Panc1 (cell line): ENCODE measurements at regions not wholly inside any gene's neighbourhood (a gene's known extent, or its start where the extent isn't known, plus 50 kb on each side); places are given as distances from the start of the nearest gene placed in this dataset.

ENCODE experiments used
- POLR2AphosphoS5 ChIP-seq: IDR thresholded peaks from 2 replicates; pipeline ENCODE4 v1.6.1; 2012; ENCODE audit warnings: mild to moderate bottlenecking, low read depth, low read length, moderate library complexity
- TF ChIP-seq, protein P1 (sequence below): fragments of 450-650 bp; IDR thresholded peaks from 2 replicates; pipeline ENCODE4 v1.5.1; 2017; ENCODE audit warnings: mild to moderate bottlenecking
- TF ChIP-seq, protein P2 (sequence below), 2 experiments: IDR thresholded peaks; 2 replicates each; pipeline ENCODE4 v1.6.1; 2011 to 2012; ENCODE audit warnings: low read depth in 2 of 2, control low read depth in 1 of 2, low read length in 1 of 2, mild to moderate bottlenecking in 1 of 2, moderate library complexity in 1 of 2; ENCODE audit not compliant: insufficient read depth in 1 of 2

GRCh38 chr3:159922861-159923312 lies 65.7 kb upstream of the IL12A start:
- TF ChIP-seq, protein P1, sequence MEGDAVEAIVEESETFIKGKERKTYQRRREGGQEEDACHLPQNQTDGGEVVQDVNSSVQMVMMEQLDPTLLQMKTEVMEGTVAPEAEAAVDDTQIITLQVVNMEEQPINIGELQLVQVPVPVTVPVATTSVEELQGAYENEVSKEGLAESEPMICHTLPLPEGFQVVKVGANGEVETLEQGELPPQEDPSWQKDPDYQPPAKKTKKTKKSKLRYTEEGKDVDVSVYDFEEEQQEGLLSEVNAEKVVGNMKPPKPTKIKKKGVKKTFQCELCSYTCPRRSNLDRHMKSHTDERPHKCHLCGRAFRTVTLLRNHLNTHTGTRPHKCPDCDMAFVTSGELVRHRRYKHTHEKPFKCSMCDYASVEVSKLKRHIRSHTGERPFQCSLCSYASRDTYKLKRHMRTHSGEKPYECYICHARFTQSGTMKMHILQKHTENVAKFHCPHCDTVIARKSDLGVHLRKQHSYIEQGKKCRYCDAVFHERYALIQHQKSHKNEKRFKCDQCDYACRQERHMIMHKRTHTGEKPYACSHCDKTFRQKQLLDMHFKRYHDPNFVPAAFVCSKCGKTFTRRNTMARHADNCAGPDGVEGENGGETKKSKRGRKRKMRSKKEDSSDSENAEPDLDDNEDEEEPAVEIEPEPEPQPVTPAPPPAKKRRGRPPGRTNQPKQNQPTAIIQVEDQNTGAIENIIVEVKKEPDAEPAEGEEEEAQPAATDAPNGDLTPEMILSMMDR, result no peak
- TF ChIP-seq, protein P2, sequence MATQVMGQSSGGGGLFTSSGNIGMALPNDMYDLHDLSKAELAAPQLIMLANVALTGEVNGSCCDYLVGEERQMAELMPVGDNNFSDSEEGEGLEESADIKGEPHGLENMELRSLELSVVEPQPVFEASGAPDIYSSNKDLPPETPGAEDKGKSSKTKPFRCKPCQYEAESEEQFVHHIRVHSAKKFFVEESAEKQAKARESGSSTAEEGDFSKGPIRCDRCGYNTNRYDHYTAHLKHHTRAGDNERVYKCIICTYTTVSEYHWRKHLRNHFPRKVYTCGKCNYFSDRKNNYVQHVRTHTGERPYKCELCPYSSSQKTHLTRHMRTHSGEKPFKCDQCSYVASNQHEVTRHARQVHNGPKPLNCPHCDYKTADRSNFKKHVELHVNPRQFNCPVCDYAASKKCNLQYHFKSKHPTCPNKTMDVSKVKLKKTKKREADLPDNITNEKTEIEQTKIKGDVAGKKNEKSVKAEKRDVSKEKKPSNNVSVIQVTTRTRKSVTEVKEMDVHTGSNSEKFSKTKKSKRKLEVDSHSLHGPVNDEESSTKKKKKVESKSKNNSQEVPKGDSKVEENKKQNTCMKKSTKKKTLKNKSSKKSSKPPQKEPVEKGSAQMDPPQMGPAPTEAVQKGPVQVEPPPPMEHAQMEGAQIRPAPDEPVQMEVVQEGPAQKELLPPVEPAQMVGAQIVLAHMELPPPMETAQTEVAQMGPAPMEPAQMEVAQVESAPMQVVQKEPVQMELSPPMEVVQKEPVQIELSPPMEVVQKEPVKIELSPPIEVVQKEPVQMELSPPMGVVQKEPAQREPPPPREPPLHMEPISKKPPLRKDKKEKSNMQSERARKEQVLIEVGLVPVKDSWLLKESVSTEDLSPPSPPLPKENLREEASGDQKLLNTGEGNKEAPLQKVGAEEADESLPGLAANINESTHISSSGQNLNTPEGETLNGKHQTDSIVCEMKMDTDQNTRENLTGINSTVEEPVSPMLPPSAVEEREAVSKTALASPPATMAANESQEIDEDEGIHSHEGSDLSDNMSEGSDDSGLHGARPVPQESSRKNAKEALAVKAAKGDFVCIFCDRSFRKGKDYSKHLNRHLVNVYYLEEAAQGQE (IDR thresholded peaks at IDR 0.05; ENCODE audit: insufficient read depth in 1 of 2, low read depth in 2 of 2, low read length in 1 of 2), result no peak
- no peak for TF ChIP-seq POLR2AphosphoS5
